Stimulated activated naive CD8-positive, alpha-beta T cell treated with anti-CD3 and anti-CD28 coated beads, Interleukin-15, Interleukin-2, amounts not matched to agents 100 U/mL and 50 U/mL, for 24 hours (primary cell): ENCODE measurements at regions not wholly inside any gene's neighbourhood (a gene's known extent, or its start where the extent isn't known, plus 50 kb on each side); places are given as distances from the start of the nearest gene placed in this dataset.

ENCODE experiments used
- ATAC-seq: fragments of 150-1000 bp; cut with Tn5 transposase; one replicate; pipeline ENCODE4 v1.10.0; 2021
- DNase-seq: peaks from one replicate; pipeline ENCODE4 v3.0.0; 2021

DNA sequence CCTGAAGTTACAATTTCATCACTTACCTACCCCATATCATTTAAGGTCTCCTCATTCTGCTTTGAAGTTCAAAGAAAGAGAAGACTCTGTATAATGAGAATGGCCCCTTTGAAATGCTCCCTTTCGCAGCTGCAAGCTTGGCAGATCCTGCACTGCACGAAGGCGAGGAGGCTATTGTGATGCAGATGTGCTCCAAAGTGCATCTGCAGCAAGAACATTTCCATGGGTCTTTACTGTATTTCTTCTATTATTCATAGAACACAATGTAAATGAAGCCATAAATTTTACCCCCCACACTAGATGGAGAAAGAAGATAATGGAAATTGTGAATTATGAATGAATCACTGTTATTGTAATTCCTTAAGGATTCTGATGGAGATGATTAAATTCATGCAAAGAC lies 178.7 kb downstream of the CHD9NB start:
- no peak for ATAC-seq
- no peak for DNase-seq

DNA sequence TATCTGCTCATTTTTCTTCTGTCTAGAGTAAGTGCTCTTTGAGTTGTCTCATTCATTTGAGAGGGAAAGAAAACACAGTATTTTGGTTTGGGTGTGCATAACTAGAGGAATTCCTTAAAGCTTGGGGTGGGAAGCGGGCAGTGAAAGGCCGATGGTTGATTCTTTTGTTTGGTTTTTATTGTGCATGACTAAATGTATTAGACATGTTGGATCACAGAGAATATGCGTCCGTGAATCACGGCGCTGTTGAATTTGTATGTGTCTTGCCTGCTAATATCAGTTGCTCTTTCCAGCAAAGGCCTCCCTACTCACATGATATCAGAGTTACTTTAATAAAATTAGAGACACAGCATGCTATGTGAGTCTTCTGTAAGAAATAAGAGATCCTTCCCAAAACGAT lies 180.0 kb downstream of the CHD9NB start:
- DNase-seq = no peak

DNA sequence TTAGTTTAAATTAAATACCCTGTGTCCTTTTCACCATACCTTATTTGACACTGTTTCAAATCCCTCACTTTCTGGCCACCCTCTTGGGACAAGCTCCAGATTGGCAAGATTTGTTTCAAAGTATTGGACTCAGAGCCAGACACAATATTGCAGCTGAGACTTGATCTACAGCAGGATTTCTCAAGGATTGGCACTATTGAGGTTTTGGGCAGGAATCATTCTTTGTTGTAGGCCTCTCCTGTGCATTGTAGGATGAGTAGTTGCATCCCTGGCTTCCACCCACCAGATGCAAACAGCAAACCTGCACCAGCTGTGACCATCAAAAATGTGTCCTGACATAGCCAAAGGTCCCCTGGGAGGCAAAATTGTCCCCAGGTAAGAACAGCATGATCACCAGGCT lies 181.2 kb downstream of the CHD9NB start:
- no peak for DNase-seq

More for the DNA sequence above, 180.0 kb downstream of the CHD9NB start:
- ATAC-seq = no peak

DNA sequence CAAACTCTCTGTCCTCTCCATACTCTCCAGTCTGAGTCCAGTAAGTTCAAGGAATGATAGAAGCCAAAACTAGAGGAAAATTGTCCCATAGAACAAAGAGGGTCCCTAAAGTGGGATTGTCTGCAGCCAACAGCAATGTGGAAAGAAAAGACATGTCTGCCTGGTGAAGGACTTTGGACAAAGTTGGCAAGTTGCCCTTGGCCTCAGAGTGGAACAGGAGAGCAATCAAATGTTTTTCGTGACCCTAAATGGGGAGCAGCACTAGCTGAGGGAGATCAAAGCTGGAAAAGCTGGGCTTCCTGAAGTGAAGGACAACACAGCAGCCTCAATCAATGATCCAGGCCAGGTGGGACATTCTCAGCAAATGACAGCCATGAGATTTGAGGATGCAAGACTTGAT lies 183.5 kb downstream of the CHD9NB start:
- ATAC-seq (no peak), DNase-seq (no peak)

More for the DNA sequence above, 181.2 kb downstream of the CHD9NB start:
- ATAC-seq = no peak

DNA sequence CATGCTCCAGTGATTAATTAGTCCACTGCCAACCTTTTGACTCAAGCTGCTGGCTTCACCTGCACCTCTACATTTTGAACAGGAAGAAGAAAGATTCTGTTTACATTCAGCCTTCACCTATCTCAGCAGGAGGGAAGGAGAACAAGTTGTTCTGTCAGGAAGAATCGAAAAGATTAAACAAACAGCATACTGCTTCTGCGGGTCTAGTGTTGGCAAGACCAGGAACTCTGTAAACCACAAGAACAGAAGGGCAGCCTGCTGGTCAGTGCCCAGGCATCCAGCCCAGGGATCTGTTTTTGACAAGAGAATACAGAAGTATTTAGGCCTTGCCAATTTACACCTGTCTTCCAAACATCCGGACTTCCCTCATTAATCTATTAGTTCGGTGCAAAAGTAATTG lies 189.7 kb downstream of the CHD9NB start:
- no peak for ATAC-seq
- no peak for DNase-seq

DNA sequence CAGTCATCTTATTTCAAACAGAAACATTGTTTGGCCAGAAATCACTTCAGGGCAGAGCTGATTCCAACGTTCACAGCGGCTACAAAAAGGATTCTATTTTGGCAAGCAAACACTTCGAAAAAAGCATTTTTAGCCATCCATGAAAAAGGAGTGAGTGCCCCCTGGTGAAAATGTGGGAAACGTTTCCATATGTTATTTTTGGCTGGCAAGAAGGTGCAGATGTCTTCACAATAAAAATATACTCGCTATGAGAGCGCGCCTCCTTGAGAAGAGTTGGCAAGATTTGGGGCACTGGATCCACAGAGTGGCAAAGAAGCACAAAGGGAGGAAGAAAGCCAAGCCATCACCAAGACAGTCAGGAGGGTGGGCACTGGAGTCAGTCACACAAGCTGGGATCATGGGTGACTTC lies 191.1 kb downstream of the CHD9NB start:
- DNase-seq = no peak

DNA sequence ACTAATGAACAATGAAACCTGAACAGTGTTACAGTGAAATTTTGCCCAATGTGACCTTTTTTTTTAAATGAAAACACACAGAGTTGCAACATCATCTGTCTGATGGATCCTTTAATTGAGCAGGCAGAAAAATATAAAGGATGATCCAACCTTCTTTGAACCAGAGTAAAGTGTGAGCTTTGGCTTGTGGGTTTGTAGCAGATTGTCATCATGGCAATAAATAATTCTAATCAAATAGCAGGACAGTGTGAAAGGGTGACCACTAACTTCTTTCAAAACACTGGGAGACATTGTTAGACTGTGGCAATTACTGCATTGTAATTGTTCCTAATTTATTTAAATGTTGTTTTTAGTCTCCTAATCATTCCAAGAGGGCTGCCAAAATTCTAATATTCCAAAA lies 197.2 kb downstream of the CHD9NB start:
- no peak for ATAC-seq
- DNase-seq = no peak

More for the DNA sequence above, 191.1 kb downstream of the CHD9NB start:
- ATAC-seq = no peak

DNA sequence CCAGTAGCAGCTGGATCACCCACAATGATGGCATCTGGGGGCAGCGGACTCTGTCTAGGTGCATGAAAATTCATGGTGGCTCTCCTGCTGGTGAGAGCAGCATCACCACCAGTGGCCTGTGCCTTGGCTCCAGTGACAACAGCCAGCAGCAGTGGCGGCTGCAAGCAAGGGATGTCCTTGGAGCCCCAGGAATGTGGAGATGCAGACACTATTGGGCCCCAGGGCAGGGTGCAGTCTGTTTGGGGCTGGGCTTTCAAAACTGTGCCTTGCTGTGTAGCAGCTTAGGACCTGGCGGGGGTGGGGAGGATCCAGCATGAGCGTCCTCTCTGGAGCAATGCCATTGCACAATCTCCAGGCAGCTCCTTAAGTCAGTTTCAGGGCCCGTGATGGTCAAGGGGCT lies 199.7 kb downstream of the CHD9NB start:
- no peak for DNase-seq
- no peak for ATAC-seq

DNA sequence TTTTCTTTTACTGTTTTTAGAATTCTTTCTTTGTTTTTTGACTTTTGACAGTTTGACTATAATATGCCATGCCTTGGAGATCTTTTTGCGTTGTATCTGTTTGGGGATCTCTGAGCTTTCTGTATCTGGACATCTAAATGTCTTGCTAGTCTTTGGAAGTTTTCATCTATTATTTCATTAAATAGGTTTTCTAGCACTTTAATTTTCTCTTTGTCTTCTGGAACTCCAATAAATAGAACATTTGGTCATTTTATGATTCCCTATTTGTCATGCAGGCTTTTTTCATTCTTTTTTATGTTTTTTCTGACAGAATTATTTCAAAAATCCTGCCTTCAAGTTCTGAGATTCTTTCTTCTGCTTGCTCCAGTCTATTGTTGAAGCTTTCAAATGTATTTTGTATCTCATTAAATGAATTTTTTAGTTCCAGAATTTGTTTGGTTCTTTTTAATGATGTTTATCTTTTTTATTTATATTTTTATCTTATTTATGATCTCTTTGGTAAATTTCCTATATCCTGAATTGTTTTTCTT lies 201.4 kb downstream of the CHD9NB start:
- ATAC-seq = no peak
- DNase-seq = no peak

DNA sequence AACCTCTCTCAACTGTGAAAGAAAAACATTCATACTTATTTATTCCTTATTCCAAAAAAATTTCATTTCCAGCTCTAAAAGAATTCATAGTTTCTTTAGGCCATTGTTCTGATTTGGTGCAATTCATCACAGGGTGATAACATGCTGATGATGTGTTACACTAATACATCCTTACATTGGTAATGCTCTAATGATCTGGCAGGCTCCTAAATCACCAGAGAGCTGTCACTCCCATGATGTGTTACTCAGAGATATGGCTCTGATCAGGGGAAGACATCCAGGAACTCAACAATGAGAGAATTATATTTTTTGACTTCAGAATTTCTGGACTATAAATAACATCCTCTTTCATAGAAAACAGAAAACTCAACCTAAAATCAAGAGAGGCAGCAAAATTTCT lies 209.3 kb downstream of the CHD9NB start:
- ATAC-seq = no peak
- no peak for DNase-seq

DNA sequence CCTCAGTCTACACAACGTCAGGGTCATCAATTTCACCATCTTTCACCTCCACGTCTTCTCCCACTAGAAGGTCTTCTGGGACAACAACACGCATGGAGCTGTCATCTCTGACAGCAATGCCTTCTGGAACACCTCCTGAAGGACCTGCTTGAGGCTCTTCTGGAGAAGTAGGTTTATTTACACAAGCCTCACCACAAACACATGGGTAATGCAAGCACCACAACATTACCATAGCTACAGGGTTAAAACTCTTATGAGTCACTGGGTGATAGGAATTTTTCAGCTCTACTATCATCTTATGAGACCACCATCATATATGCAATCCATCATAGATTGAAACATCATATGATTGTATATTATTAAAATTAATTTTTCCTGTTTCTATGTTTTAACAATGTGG lies 215.4 kb downstream of the CHD9NB start:
- ATAC-seq = no peak

DNA sequence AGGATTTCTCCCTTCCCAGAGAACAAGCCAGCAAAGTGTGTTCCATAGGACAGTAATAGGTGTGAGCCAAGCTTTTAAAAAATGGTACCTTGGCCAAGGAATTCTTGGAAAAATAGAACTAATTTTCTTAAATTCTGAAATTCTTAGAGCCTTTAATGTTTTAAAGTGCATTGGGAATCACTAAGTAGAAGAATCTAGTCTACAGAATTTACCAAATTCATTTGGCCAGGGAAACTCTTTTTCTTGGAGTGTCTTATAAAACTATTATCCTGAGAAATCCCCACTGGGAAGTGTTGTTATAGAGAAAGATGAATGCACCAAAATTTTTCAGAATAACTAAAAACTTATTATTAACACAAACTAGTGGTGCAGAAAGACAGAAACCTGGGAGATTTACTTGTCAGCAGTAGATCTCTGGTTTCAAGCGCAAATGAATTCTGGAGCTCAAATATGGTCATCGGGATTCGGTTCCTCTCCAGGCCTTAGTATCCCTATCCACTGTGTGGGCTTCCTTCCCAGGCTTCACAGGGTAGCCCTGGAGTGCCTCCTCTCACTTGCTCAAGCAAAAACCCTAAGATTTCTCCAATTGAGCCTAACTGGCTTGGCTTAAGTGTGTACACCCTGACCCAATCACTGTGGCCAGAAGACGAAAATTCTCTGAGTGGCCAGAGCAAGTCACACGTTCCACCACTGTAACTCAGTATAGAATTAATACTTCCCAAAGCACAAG lies 217.8 kb downstream of the CHD9NB start:
- DNase-seq (no peak), ATAC-seq (no peak)

More for the DNA sequence above, 215.4 kb downstream of the CHD9NB start:
- DNase-seq = no peak

DNA sequence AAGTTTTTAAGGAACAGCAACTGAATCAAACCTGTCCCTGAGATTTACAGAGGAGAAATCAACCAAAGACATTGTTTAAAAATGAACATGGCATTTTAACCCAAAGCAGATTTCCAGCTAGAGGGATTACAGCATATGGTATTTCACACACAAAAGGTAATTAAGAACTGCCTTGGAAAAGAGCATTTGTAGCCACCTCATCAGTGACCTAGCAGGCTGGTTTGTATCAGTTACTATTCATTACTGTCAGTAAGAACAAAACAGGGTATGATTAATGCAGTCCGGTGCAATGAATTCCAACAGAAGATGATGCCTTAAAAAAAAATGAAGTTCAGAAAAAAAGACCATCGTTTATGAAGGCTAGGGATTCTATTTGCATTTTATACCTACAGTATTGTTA lies 219.9 kb downstream of the CHD9NB start:
- ATAC-seq (no peak), DNase-seq (no peak)

DNA sequence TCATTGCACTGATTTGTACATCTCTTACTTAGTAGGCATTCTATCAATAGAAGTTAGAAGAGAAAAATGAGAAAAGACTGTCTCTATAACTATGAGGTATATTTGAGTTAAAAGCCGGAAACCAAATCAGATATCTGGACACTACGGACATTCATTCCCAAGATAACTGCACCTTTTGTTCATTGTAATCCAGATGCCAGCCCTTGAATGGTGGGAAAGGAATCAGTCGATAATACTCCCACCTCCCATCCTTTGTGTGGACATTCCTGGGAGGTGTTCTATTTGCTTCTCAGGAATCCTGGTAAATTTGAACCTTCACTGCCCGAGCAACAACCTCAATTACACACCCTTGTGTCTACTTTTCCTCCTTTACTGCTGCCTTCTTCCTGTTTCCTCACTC lies 225.2 kb downstream of the CHD9NB start:
- ATAC-seq (no peak), DNase-seq (no peak)

DNA sequence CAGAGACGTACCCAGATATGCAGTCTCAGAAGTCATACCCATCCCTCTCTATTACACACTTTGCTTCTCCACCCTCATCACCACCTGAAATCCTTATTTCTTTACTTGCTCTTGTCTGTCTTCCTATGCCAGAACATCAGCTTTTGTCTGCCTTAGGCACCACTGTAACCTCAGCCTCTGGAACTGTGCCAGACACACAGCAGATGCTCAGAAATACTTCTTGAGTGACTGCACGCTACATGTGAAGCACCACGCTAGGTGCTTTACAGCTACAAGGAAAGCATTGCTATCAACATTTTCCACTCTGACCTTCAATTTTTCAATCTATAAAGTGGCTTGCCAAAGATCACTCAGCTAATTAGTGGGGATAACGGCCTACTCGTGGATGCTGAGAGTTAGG lies 226.8 kb downstream of the CHD9NB start:
- DNase-seq = no peak
- ATAC-seq = no peak

DNA sequence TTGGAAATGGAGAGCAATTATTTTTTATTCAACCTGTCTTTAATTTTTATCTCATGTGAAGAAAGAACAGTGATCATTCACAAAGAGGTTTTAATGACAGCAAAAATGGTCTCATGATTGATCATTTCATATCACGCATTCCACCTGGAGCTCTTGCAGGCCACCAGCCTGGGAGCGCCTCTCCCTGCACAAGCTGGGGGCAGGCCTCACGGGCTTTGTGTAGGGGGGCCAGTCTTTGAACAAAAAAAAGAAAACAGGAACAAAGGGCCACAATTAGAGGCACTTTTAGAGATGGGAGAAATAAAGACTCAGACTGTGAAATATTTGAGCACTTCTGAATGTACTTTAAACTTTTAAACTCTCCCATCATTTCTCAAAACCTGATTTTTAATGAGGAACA lies 232.9 kb downstream of the CHD9NB start:
- no peak for ATAC-seq
- DNase-seq = no peak

DNA sequence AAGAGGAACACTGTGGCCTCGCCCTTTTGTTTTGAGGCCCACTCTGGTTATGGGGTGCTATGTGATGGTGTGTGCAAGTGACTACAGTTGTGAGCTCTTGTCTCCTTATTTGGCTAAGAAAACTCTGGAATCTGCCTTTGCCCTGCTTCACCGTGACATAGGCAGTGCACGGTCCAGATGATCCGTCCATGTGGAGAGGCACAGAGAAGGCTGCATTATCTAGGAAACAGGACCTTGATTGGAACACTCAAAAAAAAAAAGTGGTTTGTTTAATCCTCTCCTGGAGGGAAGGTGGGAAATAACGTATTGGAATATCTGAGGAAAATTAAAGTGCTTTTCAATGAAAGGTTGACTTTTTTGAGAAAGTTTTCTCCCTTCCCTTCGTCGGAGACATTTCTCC lies 233.3 kb downstream of the CHD9NB start:
- DNase-seq (no peak), ATAC-seq (no peak)

DNA sequence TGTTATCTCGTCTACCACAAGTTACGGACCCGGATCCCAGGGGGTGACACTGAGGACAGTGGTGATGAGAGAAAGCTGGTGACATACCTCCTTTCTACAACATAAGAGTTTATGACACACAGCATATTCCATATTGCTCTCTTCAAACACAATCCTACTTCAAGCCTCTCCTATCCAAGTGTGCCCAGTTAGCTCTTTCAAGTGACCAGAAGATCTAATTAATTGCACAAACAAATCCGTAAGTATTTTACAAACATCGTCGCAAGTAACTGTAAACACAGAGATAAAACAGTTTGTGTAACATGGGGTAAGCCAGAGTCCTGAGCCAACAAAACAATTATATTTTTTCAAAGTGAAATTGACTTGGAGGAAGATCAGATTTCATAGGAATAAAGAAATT lies 235.0 kb downstream of the CHD9NB start:
- ATAC-seq = no peak

DNA sequence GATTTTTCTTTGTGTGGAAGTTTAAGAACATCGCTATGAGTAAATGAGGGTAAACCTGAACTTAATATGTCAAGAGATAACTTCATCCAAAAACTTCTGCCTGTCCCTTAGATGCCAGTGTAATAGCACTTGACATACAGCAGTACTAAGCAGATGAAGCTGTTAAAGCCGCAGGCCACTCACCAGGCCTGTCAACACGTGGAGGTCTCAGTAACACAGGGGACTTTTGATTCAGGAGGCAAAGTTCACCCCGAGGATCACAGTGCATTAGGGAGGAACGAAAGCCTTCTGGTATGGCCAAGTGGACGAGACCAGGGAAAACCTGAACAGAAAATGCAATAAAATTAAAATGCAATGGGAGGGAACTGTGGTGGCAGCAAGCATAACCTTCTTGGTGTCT lies 235.7 kb downstream of the CHD9NB start:
- DNase-seq (no peak), ATAC-seq (no peak)

More for the DNA sequence above, 235.0 kb downstream of the CHD9NB start:
- no peak for DNase-seq

DNA sequence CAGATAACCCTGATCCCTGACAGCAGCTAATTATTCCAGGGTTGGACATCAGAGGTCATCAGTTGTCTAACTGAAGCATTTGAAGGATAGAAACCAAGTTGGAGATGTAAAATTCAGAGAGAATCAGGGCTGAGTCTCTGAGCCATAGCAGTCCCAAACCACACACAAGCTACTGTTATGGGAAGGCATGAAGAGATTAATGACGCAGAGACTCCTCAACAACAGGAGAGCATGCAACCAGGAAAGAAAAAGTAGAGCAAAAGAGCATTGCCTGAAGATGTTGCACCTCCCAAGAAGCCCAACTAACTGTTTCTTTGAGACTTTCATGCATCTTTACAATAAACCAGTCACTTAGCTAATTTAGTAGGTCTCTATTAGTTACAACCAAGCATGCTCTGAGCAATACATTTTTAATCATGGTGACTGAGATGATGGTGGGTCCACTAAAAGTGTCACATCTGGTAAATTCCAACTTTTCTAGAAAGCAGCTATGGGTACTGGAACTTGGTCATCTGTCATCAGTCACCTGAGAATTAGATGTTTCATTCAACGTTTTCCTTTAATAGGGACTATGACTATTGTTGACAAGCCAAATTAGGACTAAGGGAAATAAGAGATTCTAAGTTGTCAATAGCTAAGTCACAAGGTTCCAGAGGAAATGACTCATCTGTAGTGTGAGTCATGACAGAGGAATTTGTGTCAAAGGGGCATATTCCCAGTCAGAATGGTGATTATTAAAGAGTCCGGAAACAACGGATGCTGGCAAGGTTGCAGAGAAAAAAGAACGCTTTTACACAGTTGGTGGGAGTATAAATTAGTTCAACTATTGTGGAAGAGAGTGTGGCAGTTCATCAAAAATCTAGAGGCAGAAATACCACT lies 239.8 kb downstream of the CHD9NB start:
- DNase-seq (no peak), ATAC-seq (no peak)

DNA sequence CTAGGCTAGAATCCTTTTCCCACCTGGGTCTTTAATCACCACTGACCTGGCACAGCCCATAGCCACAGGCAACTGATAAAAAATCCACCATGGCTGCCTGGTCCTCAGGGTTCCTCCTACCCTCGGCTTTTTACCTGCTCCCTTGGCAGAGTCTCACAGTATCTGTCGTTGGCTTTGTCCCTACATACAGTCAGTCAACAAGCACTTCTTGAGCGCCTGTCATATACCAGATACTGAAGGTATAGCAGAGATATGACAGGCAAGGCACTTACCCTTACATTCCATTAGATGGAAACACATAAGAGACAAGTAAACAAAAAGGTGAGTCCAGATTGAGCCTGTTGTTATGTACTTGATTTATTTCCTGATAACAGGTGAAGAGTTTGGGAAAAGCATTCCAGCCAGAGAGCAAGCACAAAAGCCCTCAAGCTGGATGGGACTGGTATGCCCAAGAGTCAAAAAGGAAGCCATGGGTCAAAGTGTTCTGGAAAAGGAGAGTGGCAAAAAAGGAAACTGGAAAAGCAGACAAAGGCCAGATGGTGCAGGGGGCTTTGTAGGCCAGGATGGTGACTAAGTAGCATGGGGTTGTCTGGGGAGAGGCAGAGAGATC lies 247.0 kb downstream of the CHD9NB start:
- ATAC-seq (no peak), DNase-seq (no peak)

DNA sequence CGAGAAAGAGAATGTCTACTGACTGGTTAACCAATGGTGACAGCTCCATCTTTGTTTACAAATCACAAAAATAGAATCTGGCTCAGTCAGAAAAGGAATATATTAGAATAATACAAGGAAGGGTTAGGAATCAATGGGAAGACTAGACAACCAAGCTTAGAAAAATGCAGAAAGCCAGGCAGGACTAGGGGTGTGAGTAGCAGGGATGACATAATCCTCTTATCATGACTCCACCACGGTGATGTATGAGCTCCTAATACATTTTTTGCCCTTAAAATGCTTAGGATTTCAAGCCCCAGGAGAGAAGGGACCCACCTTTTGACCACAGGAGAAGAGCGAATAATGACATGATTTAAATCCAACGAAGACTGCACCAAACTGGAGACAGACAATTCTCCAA lies 252.3 kb downstream of the CHD9NB start:
- no peak for DNase-seq
- ATAC-seq = no peak

DNA sequence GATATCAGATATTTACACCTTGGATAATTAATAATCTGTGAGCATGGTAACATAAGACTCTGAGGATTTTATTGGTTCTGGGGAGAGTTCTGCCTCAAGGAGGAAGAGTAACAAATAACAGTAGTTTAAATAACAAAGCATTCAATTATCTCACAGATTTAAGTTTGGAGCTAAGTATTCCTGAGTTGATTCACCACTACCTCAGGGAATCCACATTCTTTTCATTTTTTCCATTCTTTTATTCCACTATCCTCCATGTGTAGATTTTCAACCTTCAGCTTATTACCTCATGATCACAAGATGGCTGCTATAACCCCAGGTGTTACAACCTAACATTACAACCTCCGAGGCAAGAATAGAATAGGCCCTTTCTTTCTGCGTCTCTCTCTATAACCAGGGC lies 252.2 kb upstream of the TOX3 start:
- ATAC-seq = no peak
- DNase-seq = no peak
